ENCODE measurements at regions not wholly inside any gene's neighbourhood (a gene's known extent, or its start where the extent isn't known, plus 50 kb on each side); places are given as distances from the start of the nearest gene placed in this dataset.

DNA sequence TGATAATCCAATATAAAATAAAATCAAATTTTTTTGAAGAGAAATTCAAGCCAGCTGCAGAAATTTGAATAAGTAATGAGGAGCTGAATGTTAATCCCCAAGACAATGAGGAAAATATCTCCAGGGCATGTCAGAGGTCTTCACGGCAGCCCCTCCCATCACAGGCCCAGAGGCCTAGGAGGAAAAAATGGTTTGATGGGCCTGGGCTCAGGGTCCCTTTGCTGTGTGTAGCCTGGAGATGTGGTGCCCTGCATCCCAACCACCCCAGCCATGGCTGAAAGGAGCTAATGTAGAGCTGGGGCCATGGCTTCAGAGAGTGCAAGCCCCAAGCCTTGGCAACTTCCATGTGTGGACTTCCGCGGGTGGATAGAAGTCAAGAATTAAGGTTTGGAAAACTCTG lies 618.3 kb downstream of the TAF11L14 start:
- TF ChIP-seq EZH2phosphoT487 (IDR thresholded peaks at IDR 0.05; ENCODE audit: unreplicated experiment) (no peak), CREB1 (CRISPR knock-in tag; IDR thresholded peaks at IDR 0.05; ENCODE audit: low read depth) (no peak), ZNF331 (CRISPR knock-in tag; IDR thresholded peaks at IDR 0.05; ENCODE audit: low read depth) (no peak), NANOG (IDR thresholded peaks at IDR 0.05; ENCODE audit: borderline replicate concordance) (no peak), POLR2AphosphoS5 (IDR thresholded peaks at IDR 0.05; ENCODE audit: low read depth) (no peak), EZH2 (IDR thresholded peaks at IDR 0.05; ENCODE audit: low read depth, unreplicated experiment) (no peak), STAT1 (IDR thresholded peaks at IDR 0.05; ENCODE audit: unreplicated experiment) (no peak), ZNF114 (CRISPR knock-in tag; IDR thresholded peaks at IDR 0.05) (no peak), JUNB (IDR thresholded peaks at IDR 0.05; ENCODE audit: unreplicated experiment) (no peak)
- TF ChIP-seq, protein P1, sequence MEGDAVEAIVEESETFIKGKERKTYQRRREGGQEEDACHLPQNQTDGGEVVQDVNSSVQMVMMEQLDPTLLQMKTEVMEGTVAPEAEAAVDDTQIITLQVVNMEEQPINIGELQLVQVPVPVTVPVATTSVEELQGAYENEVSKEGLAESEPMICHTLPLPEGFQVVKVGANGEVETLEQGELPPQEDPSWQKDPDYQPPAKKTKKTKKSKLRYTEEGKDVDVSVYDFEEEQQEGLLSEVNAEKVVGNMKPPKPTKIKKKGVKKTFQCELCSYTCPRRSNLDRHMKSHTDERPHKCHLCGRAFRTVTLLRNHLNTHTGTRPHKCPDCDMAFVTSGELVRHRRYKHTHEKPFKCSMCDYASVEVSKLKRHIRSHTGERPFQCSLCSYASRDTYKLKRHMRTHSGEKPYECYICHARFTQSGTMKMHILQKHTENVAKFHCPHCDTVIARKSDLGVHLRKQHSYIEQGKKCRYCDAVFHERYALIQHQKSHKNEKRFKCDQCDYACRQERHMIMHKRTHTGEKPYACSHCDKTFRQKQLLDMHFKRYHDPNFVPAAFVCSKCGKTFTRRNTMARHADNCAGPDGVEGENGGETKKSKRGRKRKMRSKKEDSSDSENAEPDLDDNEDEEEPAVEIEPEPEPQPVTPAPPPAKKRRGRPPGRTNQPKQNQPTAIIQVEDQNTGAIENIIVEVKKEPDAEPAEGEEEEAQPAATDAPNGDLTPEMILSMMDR (conservative IDR thresholded peaks at IDR 0.05; ENCODE audit: low read depth in 2 of 2), result no peak
- TF ChIP-seq, protein P2, sequence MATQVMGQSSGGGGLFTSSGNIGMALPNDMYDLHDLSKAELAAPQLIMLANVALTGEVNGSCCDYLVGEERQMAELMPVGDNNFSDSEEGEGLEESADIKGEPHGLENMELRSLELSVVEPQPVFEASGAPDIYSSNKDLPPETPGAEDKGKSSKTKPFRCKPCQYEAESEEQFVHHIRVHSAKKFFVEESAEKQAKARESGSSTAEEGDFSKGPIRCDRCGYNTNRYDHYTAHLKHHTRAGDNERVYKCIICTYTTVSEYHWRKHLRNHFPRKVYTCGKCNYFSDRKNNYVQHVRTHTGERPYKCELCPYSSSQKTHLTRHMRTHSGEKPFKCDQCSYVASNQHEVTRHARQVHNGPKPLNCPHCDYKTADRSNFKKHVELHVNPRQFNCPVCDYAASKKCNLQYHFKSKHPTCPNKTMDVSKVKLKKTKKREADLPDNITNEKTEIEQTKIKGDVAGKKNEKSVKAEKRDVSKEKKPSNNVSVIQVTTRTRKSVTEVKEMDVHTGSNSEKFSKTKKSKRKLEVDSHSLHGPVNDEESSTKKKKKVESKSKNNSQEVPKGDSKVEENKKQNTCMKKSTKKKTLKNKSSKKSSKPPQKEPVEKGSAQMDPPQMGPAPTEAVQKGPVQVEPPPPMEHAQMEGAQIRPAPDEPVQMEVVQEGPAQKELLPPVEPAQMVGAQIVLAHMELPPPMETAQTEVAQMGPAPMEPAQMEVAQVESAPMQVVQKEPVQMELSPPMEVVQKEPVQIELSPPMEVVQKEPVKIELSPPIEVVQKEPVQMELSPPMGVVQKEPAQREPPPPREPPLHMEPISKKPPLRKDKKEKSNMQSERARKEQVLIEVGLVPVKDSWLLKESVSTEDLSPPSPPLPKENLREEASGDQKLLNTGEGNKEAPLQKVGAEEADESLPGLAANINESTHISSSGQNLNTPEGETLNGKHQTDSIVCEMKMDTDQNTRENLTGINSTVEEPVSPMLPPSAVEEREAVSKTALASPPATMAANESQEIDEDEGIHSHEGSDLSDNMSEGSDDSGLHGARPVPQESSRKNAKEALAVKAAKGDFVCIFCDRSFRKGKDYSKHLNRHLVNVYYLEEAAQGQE (IDR thresholded peaks at IDR 0.05; ENCODE audit: unreplicated experiment), result no peak
- TF ChIP-seq, protein P3, sequence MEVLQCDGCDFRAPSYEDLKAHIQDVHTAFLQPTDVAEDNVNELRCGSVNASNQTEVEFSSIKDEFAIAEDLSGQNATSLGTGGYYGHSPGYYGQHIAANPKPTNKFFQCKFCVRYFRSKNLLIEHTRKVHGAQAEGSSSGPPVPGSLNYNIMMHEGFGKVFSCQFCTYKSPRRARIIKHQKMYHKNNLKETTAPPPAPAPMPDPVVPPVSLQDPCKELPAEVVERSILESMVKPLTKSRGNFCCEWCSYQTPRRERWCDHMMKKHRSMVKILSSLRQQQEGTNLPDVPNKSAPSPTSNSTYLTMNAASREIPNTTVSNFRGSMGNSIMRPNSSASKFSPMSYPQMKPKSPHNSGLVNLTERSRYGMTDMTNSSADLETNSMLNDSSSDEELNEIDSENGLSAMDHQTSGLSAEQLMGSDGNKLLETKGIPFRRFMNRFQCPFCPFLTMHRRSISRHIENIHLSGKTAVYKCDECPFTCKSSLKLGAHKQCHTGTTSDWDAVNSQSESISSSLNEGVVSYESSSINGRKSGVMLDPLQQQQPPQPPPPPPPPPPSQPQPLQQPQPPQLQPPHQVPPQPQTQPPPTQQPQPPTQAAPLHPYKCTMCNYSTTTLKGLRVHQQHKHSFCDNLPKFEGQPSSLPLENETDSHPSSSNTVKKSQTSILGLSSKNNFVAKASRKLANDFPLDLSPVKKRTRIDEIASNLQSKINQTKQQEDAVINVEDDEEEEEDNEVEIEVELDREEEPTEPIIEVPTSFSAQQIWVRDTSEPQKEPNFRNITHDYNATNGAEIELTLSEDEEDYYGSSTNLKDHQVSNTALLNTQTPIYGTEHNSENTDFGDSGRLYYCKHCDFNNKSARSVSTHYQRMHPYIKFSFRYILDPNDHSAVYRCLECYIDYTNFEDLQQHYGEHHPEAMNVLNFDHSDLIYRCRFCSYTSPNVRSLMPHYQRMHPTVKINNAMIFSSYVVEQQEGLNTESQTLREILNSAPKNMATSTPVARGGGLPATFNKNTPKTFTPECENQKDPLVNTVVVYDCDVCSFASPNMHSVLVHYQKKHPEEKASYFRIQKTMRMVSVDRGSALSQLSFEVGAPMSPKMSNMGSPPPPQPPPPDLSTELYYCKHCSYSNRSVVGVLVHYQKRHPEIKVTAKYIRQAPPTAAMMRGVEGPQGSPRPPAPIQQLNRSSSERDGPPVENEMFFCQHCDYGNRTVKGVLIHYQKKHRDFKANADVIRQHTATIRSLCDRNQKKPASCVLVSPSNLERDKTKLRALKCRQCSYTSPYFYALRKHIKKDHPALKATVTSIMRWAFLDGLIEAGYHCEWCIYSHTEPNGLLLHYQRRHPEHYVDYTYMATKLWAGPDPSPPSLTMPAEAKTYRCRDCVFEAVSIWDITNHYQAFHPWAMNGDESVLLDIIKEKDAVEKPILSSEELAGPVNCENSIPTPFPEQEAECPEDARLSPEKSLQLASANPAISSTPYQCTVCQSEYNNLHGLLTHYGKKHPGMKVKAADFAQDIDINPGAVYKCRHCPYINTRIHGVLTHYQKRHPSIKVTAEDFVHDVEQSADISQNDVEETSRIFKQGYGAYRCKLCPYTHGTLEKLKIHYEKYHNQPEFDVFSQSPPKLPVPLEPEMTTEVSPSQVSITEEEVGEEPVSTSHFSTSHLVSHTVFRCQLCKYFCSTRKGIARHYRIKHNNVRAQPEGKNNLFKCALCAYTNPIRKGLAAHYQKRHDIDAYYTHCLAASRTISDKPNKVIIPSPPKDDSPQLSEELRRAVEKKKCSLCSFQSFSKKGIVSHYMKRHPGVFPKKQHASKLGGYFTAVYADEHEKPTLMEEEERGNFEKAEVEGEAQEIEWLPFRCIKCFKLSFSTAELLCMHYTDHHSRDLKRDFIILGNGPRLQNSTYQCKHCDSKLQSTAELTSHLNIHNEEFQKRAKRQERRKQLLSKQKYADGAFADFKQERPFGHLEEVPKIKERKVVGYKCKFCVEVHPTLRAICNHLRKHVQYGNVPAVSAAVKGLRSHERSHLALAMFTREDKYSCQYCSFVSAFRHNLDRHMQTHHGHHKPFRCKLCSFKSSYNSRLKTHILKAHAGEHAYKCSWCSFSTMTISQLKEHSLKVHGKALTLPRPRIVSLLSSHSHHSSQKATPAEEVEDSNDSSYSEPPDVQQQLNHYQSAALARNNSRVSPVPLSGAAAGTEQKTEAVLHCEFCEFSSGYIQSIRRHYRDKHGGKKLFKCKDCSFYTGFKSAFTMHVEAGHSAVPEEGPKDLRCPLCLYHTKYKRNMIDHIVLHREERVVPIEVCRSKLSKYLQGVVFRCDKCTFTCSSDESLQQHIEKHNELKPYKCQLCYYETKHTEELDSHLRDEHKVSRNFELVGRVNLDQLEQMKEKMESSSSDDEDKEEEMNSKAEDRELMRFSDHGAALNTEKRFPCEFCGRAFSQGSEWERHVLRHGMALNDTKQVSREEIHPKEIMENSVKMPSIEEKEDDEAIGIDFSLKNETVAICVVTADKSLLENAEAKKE (CRISPR knock-in tag; IDR thresholded peaks at IDR 0.05), result no peak
- TF ChIP-seq, protein P4, sequence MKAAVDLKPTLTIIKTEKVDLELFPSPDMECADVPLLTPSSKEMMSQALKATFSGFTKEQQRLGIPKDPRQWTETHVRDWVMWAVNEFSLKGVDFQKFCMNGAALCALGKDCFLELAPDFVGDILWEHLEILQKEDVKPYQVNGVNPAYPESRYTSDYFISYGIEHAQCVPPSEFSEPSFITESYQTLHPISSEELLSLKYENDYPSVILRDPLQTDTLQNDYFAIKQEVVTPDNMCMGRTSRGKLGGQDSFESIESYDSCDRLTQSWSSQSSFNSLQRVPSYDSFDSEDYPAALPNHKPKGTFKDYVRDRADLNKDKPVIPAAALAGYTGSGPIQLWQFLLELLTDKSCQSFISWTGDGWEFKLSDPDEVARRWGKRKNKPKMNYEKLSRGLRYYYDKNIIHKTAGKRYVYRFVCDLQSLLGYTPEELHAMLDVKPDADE (IDR thresholded peaks at IDR 0.05), result no peak
